ENCODE measurements at regions not wholly inside any gene's neighbourhood (a gene's known extent, or its start where the extent isn't known, plus 50 kb on each side); places are given as distances from the start of the nearest gene placed in this dataset.

- no peak for DNase-seq (ENCODE audit: low read depth in 2 of 2)
Observed at GRCh38 chr1:36687312-36687711, 204.6 kb upstream of the CSF3R start.

GRCh38 chr1:36675931-36676562, 193.3 kb upstream of the CSF3R start:
- no peak for DNase-seq (ENCODE audit: low read depth in 2 of 2)

GRCh38 chr1:36675106-36675505, 192.4 kb upstream of the CSF3R start:
- no peak for DNase-seq (ENCODE audit: low read depth in 2 of 2)

GRCh38 chr1:36673202-36673601, 190.5 kb upstream of the CSF3R start:
- no peak for DNase-seq (ENCODE audit: low read depth in 2 of 2)

- DNase-seq (ENCODE audit: low read depth in 2 of 2): no peak
Observed at GRCh38 chr1:36669262-36669661, 186.5 kb upstream of the CSF3R start.

- no peak for DNase-seq (ENCODE audit: low read depth in 2 of 2)
Observed at GRCh38 chr1:36667836-36668235, 185.1 kb upstream of the CSF3R start.

- no peak for DNase-seq (ENCODE audit: low read depth in 2 of 2)
Observed at GRCh38 chr1:36667256-36667655, 184.5 kb upstream of the CSF3R start.

GRCh38 chr1:36665478-36666080, 182.9 kb upstream of the CSF3R start:
- no peak for DNase-seq (ENCODE audit: low read depth in 2 of 2)

GRCh38 chr1:36664571-36665287, 182.0 kb upstream of the CSF3R start:
- DNase-seq (ENCODE audit: low read depth in 2 of 2): no peak

- DNase-seq (ENCODE audit: low read depth in 2 of 2): no peak
Observed at GRCh38 chr1:36663772-36664430, 181.2 kb upstream of the CSF3R start.

- no peak for DNase-seq (ENCODE audit: low read depth in 2 of 2)
Observed at GRCh38 chr1:36658838-36659237, 176.1 kb upstream of the CSF3R start.

- no peak for DNase-seq (ENCODE audit: low read depth in 2 of 2)
Observed at GRCh38 chr1:36657826-36658225, 175.1 kb upstream of the CSF3R start.

GRCh38 chr1:36656838-36657237, 174.1 kb upstream of the CSF3R start:
- no peak for DNase-seq (ENCODE audit: low read depth in 2 of 2)

GRCh38 chr1:36656271-36656670, 173.6 kb upstream of the CSF3R start:
- no peak for DNase-seq (ENCODE audit: low read depth in 2 of 2)

- DNase-seq (ENCODE audit: low read depth in 2 of 2): no peak
Observed at GRCh38 chr1:36654586-36654985, 171.9 kb upstream of the CSF3R start.

- no peak for DNase-seq (ENCODE audit: low read depth in 2 of 2)
Observed at GRCh38 chr1:36653850-36654249, 171.1 kb upstream of the CSF3R start.

- no peak for DNase-seq (ENCODE audit: low read depth in 2 of 2)
Observed at GRCh38 chr1:36652586-36652985, 169.9 kb upstream of the CSF3R start.

GRCh38 chr1:36652011-36652410, 169.3 kb upstream of the CSF3R start:
- DNase-seq (ENCODE audit: low read depth in 2 of 2): no peak

GRCh38 chr1:36651176-36651910, 168.6 kb upstream of the CSF3R start:
- no peak for DNase-seq (ENCODE audit: low read depth in 2 of 2)

GRCh38 chr1:36650200-36651065, 167.7 kb upstream of the CSF3R start:
- peak; percentile 19 to 28 for DNase-seq (ENCODE audit: low read depth in 2 of 2)

- no peak for DNase-seq (ENCODE audit: low read depth in 2 of 2)
Observed at GRCh38 chr1:36645867-36646266, 163.2 kb upstream of the CSF3R start.
